GM12878 (cell line): ENCODE measurements at regions not wholly inside any gene's neighbourhood (a gene's known extent, or its start where the extent isn't known, plus 50 kb on each side); places are given as distances from the start of the nearest gene placed in this dataset.

ENCODE experiments used
- ATAC-seq: fragments of 200-7000 bp; cut with Tn5 transposase; 3 replicates; pipeline ENCODE4 v1.9.1; 2020; ENCODE audit warnings: mild to moderate bottlenecking, moderate library complexity
- BruUV-seq: library from RNA; stranded (reverse); fragments of 400-500 nt; replicated peaks from 2 replicates; lab custom pipeline; 2021; lab: Mats Ljungman, UMichigan
- CTCF ChIA-PET: fragments of 300-600 bp; sonication (Branson Sonifier 250); formaldehyde crosslinking; extraction: SDS; loops from one replicate; lab custom pipeline; 2021; ENCODE audit warnings: inconsistent platforms; lab: Yijun Ruan, JAX
- POLR2A ChIA-PET: fragments of 350-600 bp; formaldehyde crosslinking; extraction: SDS; loops from one replicate; lab custom pipeline; 2021; ENCODE audit warnings: inconsistent platforms; lab: Charles Lee
- RAD21 ChIA-PET: fragments of 300-600 bp; sonication (Branson Sonifier 250); formaldehyde crosslinking; loops from one replicate; lab custom pipeline; 2023; ENCODE audit warnings: antibody characterized with exemption; ENCODE audit not compliant: unreplicated experiment; lab: Charles Lee
- SMC1A ChIA-PET: fragments of 300-600 bp; sonication (Branson Sonifier 250); formaldehyde crosslinking; loops from one replicate; lab custom pipeline; 2023; ENCODE audit not compliant: unreplicated experiment, uncharacterized antibody; lab: Charles Lee
- DNase-seq: peaks from one replicate; pipeline ENCODE4 v3.0.0-alpha.2; 2011; ENCODE audit warnings: low read depth, low spot score
- FAIRE-seq: peaks from 3 replicates; lab custom pipeline; 2011; peaks lifted over from hg19 to GRCh38; lab: Jason Lieb, UNC
- H2AFZ ChIP-seq: 2 replicates; pipeline ENCODE4 v1.6.0; 2011; ENCODE audit warnings: low read depth, low read length, control low read depth; ENCODE audit not compliant: control insufficient read depth
- H3K27ac ChIP-seq: 2 replicates; pipeline ENCODE4 v1.5.1; 2011; ENCODE audit warnings: control low read depth; ENCODE audit not compliant: control insufficient read depth, insufficient read depth
- H3K27me3 ChIP-seq, 2 experiments: replicated peaks in 1 of 2; 2 replicates each; pipeline versions ENCODE4 v1.6.0 to v1.6.1; 2011; ENCODE audit warnings: low read length in 1 of 2; ENCODE audit not compliant: control insufficient read depth in 2 of 2, insufficient read depth in 2 of 2
- H3K36me3 ChIP-seq, 2 experiments: 2 replicates each; pipeline ENCODE4 v1.5.1; 2011; ENCODE audit warnings: low read length in 1 of 2; ENCODE audit not compliant: control insufficient read depth in 2 of 2, insufficient read depth in 2 of 2
- H3K4me1 ChIP-seq: 2 replicates; pipeline ENCODE4 v1.6.1; 2011; ENCODE audit warnings: mild to moderate bottlenecking, low read length, moderate library complexity, mixed read lengths; ENCODE audit not compliant: control insufficient read depth, insufficient read depth
- H3K4me2 ChIP-seq: 2 replicates; pipeline ENCODE4 v1.6.0; 2011; ENCODE audit warnings: control low read depth; ENCODE audit not compliant: control insufficient read depth, insufficient read depth
- H3K4me3 ChIP-seq: fragments of 200-600 bp; sonication (generic); 2 replicates; pipeline ENCODE4 v1.5.1; 2016
- H3K79me2 ChIP-seq: 2 replicates; pipeline ENCODE4 v1.6.0; 2011; ENCODE audit warnings: low read length; ENCODE audit not compliant: control insufficient read depth, insufficient read depth
- H3K9ac ChIP-seq: 2 replicates; pipeline ENCODE4 v1.8.0; 2011; ENCODE audit warnings: low read length, control low read depth, mixed read lengths; ENCODE audit not compliant: control insufficient read depth, insufficient read depth
- H3K9me3 ChIP-seq: replicated peaks from 3 replicates; pipeline ENCODE4 v1.5.1; 2011; ENCODE audit warnings: mild to moderate bottlenecking, low read length; ENCODE audit not compliant: control insufficient read depth, insufficient read depth
- H4K20me1 ChIP-seq: 2 replicates; pipeline ENCODE4 v1.6.0; 2011; ENCODE audit not compliant: control insufficient read depth, insufficient read depth
- POU2F2 ChIP-seq: IDR thresholded peaks from 3 replicates; pipeline ENCODE4 v1.6.1; 2011; ENCODE audit warnings: low read depth, mild to moderate bottlenecking, low read length, borderline replicate concordance
- YBX1 ChIP-seq: fragments of 450-650 bp; IDR thresholded peaks from 2 replicates; pipeline ENCODE4 v1.6.1; 2016; ENCODE audit warnings: antibody characterized with exemption
- WGBS: methylation state at CpG from one replicate; pipeline ENCODE4 v1.1.6; 2016; ENCODE audit warnings: low lambda C conversion rate; ENCODE audit not compliant: insufficient replicate concordance, insufficient coverage; ENCODE audit errors: missing lambda C conversion rate; 5-methylcytosine and 5-hydroxymethylcytosine counted together
- in situ Hi-C: fragments of 300-500 bp; cut with MboI; formaldehyde crosslinking; loops from 9 replicates; pipeline ENCODE4 v1.14.3; 2018; ENCODE audit warnings: mixed read lengths
- intact Hi-C: fragments of 100-400 bp; cut with micrococcal nuclease; formaldehyde crosslinking; loops from one replicate; pipeline ENCODE4 v1.14.2; 2022; ENCODE audit not compliant: unreplicated experiment
- TF ChIP-seq, protein P1 (sequence below): fragments of 450-650 bp; IDR thresholded peaks from 2 replicates; pipeline ENCODE4 v1.6.1; 2018; ENCODE audit warnings: borderline replicate concordance, mild to moderate bottlenecking; ENCODE audit not compliant: partially characterized antibody
- TF ChIP-seq, protein P2 (sequence below): IDR thresholded peaks from 2 replicates; pipeline ENCODE4 v1.6.1; 2012; ENCODE audit warnings: mild to moderate bottlenecking, low read depth, low read length

DNA sequence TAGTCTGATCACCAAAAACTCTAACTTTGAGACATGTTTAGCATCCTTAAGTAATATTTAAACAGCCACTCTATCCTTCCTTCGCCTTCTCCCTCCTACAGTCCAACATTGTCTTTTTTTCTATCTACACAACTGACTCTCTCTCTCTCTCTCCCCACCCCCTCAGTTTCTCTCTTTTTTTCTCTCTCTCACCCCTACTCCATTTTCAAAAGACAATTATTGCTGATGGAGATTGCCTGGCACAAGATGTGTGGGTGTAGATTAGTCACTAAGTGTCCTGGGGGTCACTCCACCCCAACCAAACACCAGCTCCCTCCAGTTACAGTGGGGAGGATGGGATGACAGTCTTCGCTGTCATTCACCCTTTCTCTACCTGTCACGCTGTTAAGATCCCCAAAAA, 94.5 kb upstream of the NFIA start (continued):
- TF ChIP-seq, protein P1, sequence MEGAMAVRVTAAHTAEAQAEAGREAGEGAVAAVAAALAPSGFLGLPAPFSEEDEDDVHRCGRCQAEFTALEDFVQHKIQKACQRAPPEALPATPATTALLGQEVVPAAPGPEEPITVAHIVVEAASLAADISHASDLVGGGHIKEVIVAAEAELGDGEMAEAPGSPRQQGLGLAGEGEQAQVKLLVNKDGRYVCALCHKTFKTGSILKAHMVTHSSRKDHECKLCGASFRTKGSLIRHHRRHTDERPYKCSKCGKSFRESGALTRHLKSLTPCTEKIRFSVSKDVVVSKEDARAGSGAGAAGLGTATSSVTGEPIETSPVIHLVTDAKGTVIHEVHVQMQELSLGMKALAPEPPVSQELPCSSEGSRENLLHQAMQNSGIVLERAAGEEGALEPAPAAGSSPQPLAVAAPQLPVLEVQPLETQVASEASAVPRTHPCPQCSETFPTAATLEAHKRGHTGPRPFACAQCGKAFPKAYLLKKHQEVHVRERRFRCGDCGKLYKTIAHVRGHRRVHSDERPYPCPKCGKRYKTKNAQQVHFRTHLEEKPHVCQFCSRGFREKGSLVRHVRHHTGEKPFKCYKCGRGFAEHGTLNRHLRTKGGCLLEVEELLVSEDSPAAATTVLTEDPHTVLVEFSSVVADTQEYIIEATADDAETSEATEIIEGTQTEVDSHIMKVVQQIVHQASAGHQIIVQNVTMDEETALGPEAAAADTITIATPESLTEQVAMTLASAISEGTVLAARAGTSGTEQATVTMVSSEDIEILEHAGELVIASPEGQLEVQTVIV = no peak

DNA sequence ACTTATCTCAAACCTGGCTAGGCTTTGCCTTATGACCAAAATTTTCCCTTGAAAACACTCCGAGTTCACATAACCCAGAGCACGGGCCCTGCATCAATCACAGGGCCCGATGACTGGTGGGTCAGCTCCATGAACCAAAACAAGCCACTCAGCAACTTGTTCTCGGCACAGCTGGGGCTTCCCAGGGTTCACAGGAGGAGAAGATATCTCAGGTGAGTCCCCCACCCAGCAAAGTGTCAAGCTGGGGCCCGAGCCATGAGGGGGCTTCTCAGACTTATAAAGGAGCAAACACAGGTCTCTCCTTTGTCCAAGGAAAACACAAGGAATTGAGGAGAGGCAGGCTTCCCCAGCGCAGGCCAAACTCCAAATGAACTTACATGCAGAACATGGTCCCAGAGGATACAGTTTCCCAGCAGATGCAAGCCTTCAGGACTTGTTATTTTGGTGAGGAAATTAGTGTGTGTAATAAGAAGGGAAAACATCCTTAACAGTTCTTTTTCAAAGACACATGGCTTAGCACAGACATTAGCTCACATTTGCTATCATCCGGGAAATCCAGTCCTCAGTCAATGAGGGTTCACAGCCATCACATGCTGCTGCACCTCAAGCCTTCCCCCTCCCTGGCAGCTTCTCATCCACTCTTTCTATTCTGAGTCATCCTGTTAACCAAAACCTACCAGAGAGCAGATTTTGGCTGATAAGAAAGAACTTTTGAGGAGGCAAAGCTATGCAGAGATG, 98.1 kb upstream of the NFIA start:
- ATAC-seq (no peak), FAIRE-seq (no peak), DNase-seq (no peak)
- H4K20me1 ChIP-seq = no peaks in the 10 kb centered on the region
- TF ChIP-seq YBX1 (no peak), POU2F2 (no peak)
- TF ChIP-seq, protein P2, sequence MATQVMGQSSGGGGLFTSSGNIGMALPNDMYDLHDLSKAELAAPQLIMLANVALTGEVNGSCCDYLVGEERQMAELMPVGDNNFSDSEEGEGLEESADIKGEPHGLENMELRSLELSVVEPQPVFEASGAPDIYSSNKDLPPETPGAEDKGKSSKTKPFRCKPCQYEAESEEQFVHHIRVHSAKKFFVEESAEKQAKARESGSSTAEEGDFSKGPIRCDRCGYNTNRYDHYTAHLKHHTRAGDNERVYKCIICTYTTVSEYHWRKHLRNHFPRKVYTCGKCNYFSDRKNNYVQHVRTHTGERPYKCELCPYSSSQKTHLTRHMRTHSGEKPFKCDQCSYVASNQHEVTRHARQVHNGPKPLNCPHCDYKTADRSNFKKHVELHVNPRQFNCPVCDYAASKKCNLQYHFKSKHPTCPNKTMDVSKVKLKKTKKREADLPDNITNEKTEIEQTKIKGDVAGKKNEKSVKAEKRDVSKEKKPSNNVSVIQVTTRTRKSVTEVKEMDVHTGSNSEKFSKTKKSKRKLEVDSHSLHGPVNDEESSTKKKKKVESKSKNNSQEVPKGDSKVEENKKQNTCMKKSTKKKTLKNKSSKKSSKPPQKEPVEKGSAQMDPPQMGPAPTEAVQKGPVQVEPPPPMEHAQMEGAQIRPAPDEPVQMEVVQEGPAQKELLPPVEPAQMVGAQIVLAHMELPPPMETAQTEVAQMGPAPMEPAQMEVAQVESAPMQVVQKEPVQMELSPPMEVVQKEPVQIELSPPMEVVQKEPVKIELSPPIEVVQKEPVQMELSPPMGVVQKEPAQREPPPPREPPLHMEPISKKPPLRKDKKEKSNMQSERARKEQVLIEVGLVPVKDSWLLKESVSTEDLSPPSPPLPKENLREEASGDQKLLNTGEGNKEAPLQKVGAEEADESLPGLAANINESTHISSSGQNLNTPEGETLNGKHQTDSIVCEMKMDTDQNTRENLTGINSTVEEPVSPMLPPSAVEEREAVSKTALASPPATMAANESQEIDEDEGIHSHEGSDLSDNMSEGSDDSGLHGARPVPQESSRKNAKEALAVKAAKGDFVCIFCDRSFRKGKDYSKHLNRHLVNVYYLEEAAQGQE = no peak
- POLR2A ChIA-PET = no interaction called here
- H3K36me3 ChIP-seq = no peaks in the 10 kb centered on the region
- BruUV-seq = no TSS peak
- 26% methylated on average over 7 of the region's 7 CpGs for WGBS
- H3K27me3 ChIP-seq = no peaks in the 10 kb centered on the region
- H3K4me3 ChIP-seq = no peak overlapping the region
- no peaks in the 10 kb centered on the region for H3K4me1 ChIP-seq
- intact Hi-C loops (no loop called here), in situ Hi-C loops (no loop called here)
- H3K79me2 ChIP-seq = no peaks in the 10 kb centered on the region
- H3K4me2 ChIP-seq = no peak overlapping the region
- no peak overlapping the region for H3K9ac ChIP-seq
- H3K27ac ChIP-seq = no peak overlapping the region
- CTCF ChIA-PET = no interaction called here
- RAD21 ChIA-PET = no interaction called here
- SMC1A ChIA-PET = no interaction called here
- no peak overlapping the region for H2AFZ ChIP-seq
- H3K9me3 ChIP-seq = no peaks in the 10 kb centered on the region
